GF-D8 (cell line): ENCODE measurements at regions not wholly inside any gene's neighbourhood (a gene's known extent, or its start where the extent isn't known, plus 50 kb on each side); places are given as distances from the start of the nearest gene placed in this dataset.
A peak's percentile ranks its signal among the peaks of the same experiment; 100 is the strongest.

Experiments
- DNase-seq: peaks from one replicate; lab custom pipeline; 2025; lab: John Stamatoyannopoulos, UW

DNA sequence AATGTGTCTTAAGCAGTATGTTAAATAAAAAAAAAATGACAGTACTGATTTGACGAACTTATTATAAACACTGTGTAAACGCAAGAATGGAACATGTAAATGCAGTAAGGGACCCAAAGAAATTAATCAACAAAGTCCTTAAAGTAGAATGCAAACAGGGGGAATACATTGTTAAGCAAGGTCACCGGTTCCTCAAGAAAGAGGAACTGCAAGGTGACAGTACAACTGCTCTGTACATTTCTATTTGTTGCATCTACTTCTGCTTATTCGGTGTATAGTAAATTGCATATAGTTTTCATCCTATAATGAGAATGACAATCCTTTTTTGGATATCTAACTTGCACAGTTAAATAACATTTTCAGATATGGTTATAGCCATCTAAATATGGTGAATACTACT lies 387.0 kb upstream of the SEMA3D start:
- peak; percentile 12 for DNase-seq

DNA sequence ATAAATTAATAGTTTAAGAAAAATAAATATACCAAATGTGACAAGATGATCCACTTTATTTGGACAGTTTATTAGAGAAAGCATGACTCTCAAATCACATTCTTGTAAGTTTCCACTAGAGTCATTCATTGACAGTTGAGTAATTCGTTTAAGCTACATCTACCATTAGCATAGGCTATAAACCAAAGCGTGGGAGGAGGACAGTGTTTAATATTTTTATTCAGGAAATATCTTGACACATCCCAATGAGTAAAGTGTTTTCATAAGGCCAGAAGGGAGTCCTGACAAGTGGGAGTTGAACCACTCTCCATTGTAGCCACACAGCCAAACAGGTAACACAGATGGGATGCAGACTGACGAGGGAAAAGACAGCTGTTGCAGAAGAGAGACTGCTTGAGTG lies 386.5 kb upstream of the SEMA3D start:
- no peak for DNase-seq

DNA sequence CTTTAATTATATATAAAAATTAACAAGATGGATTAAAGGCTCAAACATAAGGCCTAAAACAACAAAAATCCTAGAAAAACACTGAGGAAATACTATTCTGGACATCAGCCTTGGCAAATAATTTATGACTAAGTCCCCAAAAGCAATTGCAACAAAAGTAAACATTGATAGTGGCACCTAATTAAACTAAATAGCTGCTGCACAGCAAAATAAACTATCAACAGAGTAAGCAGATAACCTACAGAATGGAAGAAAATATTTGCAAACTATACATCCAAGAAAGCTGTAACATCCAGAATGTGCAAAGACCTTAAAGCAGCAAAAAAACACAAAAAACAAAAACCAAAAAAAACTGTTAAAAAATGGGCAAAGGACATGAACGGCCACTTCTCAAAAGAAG lies 384.0 kb upstream of the SEMA3D start:
- DNase-seq = no peak

DNA sequence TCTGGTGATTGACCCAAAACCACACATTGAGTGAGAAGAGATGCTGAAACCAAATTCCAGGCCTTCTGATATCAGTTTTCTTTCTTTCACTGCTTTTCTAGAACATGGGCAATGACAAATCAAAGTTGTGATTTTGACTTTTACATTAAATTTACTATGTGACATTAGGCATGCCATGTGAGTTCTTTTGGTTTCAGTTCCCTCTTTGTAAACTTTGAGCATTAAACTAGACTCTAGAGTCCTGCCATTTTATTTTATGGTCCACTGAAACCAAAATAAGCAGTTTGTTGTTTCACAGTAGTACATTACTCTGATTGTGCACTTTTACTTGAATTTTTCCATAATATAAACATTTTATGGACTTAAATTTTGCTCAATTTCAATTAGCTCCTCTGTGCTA lies 381.1 kb upstream of the SEMA3D start:
- DNase-seq = no peak

DNA sequence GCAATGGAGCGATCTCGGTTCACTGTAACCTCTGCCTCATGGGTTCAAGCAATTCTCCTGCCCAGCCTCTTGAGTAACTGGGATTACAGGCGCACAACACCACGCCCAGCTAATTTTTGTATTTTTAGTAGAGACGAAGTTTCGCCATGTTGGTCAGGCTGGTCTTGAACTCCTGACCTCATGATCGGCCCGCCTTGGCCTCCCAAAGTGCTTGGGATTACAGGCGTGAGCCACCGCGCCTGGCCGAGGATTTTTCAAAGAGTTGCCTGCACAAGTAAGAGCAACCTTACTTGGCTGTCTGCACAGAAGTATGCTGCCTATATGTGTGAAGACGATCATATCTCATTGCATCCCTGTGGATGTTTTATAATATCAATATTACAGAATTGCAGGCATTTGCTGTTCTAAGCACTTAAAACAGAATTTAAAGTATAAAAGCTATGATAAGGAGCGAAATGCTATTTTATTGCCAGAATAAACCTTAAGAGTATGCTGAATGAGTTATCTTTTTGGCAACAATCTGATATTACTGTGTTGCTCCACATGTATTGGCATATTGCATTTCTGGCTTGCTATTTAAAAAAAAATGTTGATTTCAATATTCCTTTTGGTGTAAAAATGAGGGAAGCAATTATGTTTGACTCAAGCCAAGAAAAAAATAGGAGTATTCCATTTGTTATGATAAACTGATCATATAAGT lies 379.4 kb upstream of the SEMA3D start:
- no peak for DNase-seq

DNA sequence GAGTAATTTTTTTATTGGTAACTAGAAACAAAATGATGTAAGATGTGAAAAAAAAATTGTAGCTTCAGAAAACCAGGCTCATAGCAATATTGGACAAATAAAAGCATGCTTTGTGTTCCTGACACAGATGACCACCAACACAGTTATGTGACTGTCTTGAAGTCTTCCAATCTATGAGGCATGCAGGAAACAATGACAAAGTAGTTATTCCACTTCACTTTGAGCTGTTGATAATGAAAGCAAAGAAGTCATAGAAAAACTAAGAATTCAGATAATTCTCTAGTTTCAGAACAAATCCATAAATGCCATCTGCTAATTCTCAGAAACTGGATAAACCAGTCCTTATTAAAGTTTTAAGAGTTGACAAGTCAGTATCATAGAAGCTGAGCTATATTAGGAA lies 378.4 kb upstream of the SEMA3D start:
- no peak for DNase-seq

DNA sequence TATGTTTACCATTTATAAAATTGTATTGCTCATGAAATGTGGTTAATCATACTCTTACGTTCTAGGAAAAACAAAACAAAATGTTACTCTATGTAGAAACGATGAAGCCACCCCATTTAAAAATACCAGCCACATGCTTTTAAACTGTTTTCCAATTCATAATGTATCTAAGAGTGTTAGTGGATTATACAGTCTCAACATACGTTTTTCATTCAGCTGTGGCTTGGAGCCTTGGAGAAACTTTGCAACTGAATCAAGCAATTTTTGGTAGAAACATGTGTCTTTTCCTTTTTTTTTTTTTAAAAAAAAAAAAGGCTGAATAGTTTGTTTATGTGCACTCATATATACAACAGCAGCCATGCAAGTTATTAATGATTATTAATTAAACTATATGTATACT lies 378.0 kb upstream of the SEMA3D start:
- DNase-seq = no peak

DNA sequence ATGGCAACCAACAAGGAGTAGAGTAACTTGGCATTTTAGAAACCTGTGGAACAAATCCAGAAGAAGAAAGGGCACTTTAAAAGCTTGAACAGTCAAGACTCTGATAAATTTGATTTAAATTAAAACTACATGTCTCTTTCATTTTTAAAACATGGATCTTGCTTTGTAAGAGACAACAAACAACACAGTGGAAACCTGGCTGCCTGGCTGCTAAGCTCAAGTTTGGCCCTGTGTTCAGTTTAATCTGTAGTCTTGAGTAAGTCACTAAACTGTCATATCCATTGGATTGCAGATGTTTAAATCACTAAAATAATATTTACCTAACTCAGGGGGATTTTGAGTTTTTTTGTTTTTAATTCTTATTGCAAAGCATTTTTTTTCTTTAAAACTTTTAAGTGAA lies 374.9 kb upstream of the SEMA3D start:
- DNase-seq = no peak

DNA sequence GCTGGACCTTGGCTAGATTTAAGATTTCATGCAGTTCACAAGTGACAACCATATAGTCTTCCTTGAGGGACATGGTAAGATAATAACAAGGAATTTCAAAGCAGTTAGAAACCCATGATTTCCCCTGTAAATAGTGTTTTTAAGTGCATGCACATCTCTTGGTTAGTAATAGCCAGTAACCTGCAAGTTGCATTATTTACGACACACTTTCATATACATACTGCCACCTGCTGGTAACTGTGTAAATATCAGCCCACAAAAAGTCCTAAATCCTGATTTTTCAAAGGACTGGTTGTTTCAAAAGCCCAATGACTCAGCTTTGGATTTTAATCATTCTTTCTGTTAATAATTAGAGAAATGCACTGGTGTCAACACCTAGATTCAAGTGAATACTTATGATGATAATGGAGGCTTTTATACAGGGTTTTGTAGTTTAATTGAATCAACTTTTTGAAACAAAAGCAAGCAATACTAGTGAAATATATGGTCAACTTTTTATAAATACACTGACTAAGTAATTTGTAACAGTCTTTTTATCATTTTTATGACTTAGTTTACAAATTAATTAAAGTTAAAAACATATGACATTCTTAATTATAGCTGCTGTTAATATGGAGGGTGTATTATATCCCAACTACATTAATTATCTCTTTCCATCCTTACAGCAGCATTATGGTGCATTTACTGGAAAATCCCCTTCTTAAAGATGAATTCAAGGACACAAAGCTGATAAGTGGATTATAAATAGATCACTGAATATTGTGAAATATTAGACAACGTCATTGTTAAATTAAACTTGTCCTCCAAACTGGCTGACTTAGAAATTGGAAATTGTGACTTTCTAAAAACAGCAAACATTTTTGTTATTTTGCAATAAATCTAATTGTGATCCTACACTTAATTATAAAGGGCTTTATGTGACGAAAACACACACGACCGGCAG lies 367.7 kb upstream of the SEMA3D start:
- no peak for DNase-seq

DNA sequence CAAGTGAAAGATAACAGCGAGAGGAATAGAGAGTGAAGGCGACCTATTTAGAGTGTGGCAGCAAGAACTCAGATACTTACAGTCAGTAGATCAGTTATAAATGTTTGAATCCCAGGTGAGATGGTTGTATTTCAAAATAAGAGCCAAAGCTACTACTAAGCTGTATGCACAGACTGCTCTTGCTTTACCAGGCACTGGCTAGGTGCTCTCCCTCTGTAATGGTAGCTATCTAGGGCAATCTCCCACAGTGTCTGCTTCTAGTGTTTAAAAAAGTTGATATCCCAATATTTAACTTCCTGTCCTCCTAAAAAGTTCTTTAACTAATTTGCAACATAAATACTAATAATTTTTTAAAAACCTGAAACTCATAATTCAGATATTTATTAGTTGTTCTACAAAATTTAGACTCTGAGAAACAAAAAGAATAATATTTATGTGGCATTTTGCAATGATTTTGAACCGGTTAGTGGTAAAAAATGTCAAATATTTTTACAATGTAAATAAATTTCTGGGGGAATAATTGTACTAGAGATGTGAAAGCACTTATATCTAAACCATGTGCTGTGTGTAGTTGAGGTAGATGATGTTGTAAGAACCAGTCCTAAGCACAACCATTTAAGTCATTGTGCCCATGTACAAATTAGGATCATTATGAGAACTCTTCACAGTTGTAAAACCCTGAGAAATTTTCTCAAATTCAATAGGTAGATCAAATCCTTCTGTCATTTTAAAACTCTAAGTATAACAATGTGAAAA lies 349.3 kb upstream of the SEMA3D start:
- DNase-seq = no peak

DNA sequence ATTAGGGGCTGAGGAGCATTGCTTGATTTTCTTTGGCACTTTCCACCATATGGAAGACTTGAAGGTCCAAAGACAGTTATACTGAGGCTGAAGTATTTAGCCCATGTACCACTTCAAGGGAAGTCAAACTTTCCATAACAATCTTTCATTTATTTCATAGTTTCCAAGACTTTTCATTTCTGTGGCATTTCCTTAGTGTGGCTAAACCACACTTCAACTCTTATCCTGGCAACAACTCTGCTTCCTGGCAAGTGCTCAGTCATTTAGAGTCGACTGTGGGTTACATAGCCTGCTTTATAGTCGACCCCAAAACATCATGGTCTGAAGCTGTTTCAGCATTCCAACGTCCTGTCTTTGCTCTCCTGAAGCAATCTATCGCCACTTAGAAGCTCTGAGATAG lies 343.0 kb upstream of the SEMA3D start:
- DNase-seq = no peak

DNA sequence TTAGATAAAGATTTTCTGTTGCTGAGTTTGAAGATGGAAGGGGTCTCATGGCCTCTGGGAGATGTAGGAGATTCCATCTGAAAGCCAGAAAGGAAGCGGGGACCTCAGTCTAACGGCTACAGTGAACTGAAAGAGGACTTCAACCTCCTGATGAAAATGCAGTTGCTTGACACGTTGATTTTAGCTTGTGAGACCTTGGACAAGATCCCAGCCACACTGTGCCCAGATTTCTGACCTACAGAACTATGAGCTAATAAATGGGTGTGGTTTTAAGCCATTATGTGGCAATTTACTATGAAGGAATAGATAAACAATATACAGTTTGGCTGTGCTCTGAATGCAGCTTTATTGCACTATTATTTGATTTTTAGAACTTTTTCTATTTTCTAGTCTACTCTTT lies 342.3 kb upstream of the SEMA3D start:
- no peak for DNase-seq

DNA sequence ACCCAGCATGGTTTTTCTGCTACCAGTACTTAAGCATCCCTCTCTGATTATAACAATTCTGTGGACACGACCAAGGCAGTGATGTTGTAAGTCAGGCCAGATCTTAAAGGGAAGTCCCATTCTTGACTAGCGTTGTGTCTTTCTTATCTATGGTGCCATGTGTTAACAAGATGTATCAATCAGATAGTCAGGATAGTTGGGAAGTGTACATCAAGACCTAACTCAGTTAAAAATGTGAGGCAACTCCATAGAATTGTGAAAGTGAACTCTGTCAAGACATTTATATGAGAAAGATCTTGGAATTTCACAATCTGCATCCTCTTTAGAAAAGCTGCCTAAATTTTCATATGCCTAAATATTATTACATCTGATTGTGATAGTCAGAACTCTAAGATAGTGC lies 341.7 kb upstream of the SEMA3D start:
- DNase-seq = no peak

DNA sequence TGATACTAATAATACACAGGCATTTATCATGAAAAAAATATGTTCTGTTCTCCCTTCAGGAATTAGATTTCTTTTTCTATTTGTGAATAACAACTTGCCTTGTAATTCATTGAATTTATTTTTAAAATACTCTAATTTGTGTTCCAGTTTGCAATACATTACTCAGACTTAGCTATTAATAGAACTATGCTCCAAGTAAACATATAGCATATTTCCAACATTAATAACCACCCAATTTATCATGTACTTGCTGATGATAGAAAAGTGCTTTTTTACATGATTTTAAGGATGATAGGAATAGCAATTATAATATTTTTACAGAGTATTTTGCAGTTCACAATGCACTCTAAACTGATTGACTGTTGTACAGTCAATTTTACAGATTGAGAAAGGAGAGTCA lies 338.8 kb upstream of the SEMA3D start:
- DNase-seq = no peak

DNA sequence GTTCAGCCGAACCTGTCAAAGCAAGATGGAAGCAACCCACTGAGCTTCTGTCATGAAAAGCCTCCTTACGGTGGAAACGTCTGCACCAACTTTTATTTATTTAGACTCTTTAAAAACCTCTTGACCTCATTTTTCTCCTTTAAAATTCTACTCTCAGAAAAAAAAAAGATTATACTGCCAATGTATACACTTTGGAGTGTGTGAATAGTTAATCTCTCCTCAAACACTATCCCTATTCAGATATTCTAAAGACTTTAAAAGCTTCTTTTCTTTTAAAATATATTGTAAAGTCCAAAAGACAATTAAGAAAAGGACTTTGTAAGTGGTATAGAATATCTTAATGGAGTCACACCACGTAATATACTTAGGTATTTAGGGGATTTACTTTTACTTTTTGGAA lies 335.2 kb upstream of the SEMA3D start:
- DNase-seq = no peak

DNA sequence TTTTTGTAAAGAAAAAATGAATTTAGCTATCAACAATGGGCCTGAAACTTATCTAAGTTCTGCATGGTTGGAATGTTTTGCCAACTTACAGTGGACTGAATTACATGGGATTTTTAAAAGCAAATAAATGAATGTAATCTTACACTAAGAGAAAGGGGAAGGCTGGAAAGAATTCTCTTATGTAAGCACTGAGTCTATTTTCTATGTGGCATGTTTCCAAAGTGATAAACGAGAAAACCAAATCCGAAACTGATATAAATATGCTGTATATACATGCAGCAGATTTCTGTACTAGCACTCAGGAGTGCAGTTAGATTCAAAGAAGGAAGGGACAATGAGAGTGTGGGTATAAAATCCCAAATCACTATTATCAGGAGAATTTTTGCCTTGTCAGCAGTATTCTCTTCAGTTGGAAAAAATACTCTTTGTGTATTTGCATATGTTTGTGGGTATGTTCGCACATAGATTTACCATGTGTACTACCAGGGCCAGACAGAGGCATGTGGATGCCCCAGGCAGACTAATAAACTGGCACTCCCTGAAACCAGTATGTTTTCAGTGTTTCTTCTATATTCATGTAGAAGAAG lies 334.3 kb upstream of the SEMA3D start:
- no peak for DNase-seq

DNA sequence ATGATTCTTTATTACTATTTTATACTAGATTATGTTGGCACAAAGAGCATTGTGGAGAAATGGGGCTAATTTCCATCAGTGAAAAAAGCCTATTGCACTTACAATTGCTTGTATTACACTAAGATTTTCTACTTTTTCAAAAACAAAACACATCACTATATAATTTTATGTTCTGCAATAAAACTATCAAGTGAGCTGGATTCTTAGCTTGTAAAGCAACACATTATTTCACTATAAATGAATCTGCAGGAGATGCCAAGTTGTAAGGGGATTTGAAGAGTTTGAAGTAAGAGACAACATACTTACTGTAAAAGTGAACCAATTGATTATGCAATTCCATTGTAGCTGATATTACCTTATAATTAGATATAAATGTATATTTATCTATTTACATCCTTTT lies 333.3 kb upstream of the SEMA3D start:
- no peak for DNase-seq

DNA sequence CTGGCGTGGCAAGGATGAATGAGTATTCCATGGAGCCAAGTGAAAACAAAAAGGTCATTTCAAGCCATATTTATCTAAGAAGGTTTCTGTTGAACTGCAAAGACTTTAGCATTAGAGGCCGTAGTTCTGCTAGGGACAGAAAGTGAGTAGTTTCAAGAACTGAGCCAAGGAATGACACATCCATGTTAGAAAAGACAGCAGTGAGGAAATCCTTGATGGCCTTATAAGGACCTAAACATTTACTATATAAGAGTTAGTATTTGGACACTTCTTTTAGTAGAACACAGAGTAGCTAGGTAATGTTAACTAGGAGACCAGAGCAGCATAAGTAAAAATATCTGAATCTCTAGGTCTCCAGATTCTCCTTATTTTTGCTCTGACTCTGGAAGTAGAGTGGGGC lies 329.8 kb upstream of the SEMA3D start:
- DNase-seq = no peak

DNA sequence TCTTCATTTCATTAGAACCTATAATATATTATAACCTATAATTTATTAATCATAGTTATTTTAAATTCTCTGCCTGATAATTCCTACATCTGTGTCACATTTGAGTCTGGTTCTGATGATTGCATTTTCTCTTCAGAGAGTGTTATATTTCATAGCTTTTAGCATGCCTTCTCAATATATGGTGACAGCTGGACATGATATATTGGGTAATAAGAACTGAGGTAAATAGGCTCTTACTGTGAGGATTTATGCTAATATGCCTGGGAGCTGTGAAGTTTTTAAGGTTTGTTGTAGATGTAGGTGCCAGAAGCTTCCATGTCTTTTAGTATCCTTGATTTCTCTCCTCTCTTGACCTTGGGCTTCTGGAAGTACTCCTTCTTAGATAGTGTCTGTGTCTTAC lies 325.9 kb upstream of the SEMA3D start:
- no peak for DNase-seq

DNA sequence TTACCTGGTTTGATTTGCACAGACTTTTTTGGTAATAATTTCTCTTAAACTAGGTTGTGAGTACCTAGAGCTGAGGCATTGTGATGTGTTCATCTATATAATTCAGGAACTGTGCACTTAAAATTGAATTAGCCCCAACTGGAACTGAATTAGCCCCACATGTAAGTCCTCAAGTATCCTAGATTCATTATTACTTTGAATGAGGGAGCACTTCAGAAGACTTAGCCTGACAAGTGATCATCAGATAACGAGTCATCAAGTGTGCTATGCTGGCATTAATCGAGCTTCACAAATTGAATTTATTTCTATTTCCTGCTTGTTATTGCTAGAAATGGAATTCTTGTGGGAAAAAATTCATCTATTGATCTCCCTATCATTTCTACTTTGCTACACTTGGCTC lies 323.4 kb upstream of the SEMA3D start:
- DNase-seq = no peak

DNA sequence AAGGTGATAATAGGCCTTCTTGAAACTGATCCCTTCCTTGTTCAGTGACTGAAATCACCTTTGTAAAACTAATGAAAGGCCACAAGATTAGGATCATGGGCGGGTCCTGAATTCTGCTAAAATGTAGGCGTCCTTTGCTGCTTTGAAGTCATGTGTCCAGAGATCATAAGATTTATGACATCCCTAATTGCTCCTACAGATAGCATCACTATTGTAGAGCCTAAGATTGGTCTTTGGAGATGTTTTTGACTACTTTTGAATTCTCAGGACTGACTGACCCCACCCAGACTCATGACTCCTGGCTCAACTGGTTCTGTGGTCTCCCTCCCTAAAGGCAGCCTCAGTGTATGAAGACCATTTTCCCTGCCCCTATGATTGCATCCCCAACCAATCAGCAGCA lies 322.6 kb upstream of the SEMA3D start:
- no peak for DNase-seq

DNA sequence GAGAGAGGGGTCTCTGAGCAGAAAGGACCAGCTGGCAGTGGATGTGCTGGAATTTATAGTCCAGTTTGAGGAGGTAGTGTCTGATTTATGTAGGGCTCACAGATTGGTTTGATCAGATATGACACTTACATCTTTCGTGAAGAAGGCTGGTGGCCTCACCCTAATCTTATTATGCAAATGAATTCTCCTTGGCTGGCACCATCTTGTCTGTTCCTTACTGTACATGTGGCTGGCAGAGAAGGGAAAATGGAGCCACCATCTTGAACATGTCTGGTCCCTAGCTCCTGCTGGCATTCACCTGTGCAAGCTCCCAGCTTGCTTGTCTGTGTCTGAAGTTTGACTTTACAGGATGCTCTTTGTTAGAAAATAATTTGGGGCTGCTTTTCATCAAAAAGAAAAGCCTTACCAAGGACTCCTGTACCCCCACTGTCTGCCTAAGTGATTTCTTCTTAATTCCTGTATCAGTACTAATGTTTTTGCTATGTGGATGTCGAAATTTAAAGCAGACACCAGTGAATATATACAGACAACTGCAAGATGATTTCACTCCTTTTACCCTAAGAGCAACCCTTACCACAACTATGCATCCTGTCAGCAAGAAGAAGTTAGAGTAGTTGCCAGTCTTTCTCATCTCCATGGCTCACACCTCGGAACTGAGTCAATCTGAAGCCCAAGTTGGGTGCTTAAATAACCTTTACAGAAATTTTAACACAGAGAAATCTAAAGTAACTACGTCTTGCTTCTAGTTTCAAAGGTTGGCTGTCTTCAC lies 322.0 kb upstream of the SEMA3D start:
- DNase-seq = no peak
